Epithelial cell of proximal tubule (primary cell): ENCODE measurements at regions not wholly inside any gene's neighbourhood (a gene's known extent, or its start where the extent isn't known, plus 50 kb on each side); places are given as distances from the start of the nearest gene placed in this dataset.

Experiments
- DNase-seq: peaks from one replicate; pipeline ENCODE4 v3.0.0-alpha.2; 2011; ENCODE audit warnings: low read depth
- H3K4me3 ChIP-seq: 2 replicates; pipeline ENCODE4 v1.5.1; 2011; ENCODE audit warnings: low read depth, mild to moderate bottlenecking, low read length
- CTCF ChIP-seq: conservative IDR thresholded peaks from 2 replicates; pipeline ENCODE4 v1.5.1; 2012; ENCODE audit warnings: low read depth, mild to moderate bottlenecking, low read length

GRCh38 chr18:46282646-46283045 is 178.5 kb downstream of the HAUS1 start:
- TF ChIP-seq CTCF, result no peak
- DNase-seq, result no peak
- H3K4me3 ChIP-seq, result no peak overlapping the region

DNA sequence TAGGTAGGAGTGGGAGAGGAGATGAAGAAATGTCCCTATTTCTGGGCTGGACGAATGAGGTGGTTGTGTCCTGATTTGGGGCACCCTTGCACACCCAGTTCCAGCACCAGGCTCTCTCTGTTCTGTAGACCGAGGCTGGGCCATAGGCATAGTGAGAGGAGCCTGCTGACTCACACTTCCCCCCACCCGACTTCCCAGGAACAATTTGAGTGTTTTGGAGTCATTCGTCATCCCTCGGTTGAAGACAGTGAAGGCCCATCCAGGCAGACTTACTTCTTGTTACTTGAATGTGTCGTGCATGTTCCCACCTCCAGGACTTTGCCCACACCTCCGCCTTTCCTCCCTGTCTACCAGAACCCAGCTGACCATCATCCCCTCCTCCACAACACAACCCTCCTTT is 179.1 kb downstream of the HAUS1 start:
- DNase-seq, result no peak
- no peak for TF ChIP-seq CTCF
- H3K4me3 ChIP-seq, result no peak overlapping the region

- H3K4me3 ChIP-seq, result no peak overlapping the region
- no peak for DNase-seq
- no peak for TF ChIP-seq CTCF
Observed at GRCh38 chr18:46283895-46284295, 179.7 kb downstream of the HAUS1 start.

DNA sequence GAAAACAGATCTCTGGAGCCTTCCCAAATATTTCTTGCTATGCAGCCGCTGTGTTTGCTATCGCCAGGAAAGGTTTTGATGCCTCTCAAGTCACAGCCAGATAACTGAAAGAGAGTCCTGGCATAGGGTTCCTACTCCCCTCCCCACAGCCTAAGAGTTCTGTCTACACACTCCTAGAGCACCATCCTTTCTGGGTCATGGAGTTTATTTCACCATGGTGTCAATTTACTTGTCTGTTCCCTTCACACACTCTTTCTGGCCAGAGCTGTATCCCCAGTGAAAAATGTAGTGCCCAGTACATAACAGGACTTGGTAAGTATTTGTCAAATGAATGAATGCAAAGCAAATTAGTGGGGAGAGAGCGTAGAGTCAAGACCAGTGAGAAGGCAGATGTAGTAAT is 185.3 kb downstream of the HAUS1 start:
- H3K4me3 ChIP-seq, result no peak overlapping the region
- no peak for TF ChIP-seq CTCF
- no peak for DNase-seq

GRCh38 chr18:46289931-46290330 is 185.7 kb downstream of the HAUS1 start:
- no peak overlapping the region for H3K4me3 ChIP-seq
- no peak for TF ChIP-seq CTCF
- no peak for DNase-seq

DNA sequence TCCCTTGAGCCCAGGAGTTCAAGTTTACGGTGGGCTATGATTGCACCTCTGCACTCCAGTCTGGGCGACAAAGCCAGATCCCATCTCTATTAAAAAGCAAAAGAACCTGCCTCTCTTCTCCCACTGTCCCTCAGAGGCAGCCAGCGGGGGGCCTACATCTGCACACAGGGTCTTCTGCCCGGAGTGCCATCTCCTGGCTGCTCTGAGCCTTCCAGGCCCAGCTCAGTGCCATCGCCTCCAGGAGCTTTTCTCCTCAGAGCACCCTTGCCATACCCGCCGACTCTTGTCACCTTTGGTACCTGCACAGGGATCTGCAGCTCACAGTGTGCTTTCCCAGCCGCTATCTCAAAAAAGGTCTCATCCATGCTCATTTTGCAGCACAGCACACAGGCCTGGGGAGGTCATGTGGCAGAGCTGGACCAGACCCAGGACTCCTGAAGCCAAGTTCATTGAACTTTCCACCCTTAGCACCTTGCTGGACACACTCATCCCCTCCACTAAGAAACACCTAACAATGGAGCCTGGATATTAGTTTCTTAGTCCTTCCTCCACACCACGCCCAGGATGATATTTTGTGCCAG is 186.3 kb downstream of the HAUS1 start:
- DNase-seq, result no peak
- no peak for TF ChIP-seq CTCF
- H3K4me3 ChIP-seq, result no peak overlapping the region

- no peak for TF ChIP-seq CTCF
- H3K4me3 ChIP-seq, result no peak overlapping the region
- no peak for DNase-seq
Observed at GRCh38 chr18:46291149-46291548, 187.0 kb downstream of the HAUS1 start.
